Endothelial cell of umbilical vein (primary cell): ENCODE measurements at regions not wholly inside any gene's neighbourhood (a gene's known extent, or its start where the extent isn't known, plus 50 kb on each side); places are given as distances from the start of the nearest gene placed in this dataset. TPM values are rescaled to one million over a fixed set of nuclear protein-coding genes. Genes with fewer than 3 reads are reported as not detected.
"Not testable (repeated sequence)": the region's sequence is repeated elsewhere in the genome, so short reads cannot be mapped to it uniquely, and the experiment has no call there.

Experiments
- BruUV-seq: library from RNA; stranded (reverse); fragments of 400-500 nt; replicated peaks from 2 replicates; lab custom pipeline; 2021; lab: Mats Ljungman, UMichigan
- CTCF ChIA-PET: fragments of 300-600, 350-600 bp; sonication (Branson Sonifier 250); formaldehyde crosslinking; loops from one replicate; lab custom pipeline; 2021; ENCODE audit warnings: antibody characterized with exemption, inconsistent platforms; lab: Charles Lee
- POLR2A ChIA-PET: fragments of 300-600, 350-600 bp; sonication (Branson Sonifier 250); formaldehyde crosslinking; loops from one replicate; lab custom pipeline; 2021; ENCODE audit warnings: antibody characterized with exemption, inconsistent platforms; lab: Charles Lee
- DNase-seq: peaks from one replicate; pipeline ENCODE4 v3.0.0-alpha.2; 2011; ENCODE audit warnings: low read depth, low spot score
- FAIRE-seq: peaks from 2 replicates; lab custom pipeline; 2011; peaks lifted over from hg19 to GRCh38; lab: Jason Lieb, UNC
- H2AFZ ChIP-seq: 2 replicates; pipeline ENCODE4 v1.6.0; 2012; ENCODE audit warnings: low read depth, low read length, control low read depth, inconsistent platforms
- H3K27ac ChIP-seq: 2 replicates; pipeline ENCODE4 v1.5.1; 2011; ENCODE audit warnings: low read depth, mild to moderate bottlenecking, control low read depth, low read length, moderate library complexity; ENCODE audit not compliant: insufficient read depth
- H3K27me3 ChIP-seq, 2 experiments: 2 replicates each; pipeline versions ENCODE4 v1.6.0 to v1.6.1; 2011; ENCODE audit warnings: low read length in 2 of 2, mixed read lengths in 1 of 2; ENCODE audit not compliant: control insufficient read depth in 2 of 2, insufficient read depth in 2 of 2
- H3K36me3 ChIP-seq, 2 experiments: 2 replicates in 1 of 2; 3 replicates in 1 of 2; pipeline ENCODE4 v1.5.1; 2011; ENCODE audit warnings: low read length in 2 of 2, mild to moderate bottlenecking in 1 of 2, moderate library complexity in 1 of 2; ENCODE audit not compliant: control insufficient read depth in 2 of 2, insufficient read depth in 2 of 2; ENCODE audit errors: extremely low read depth in 1 of 2
- H3K4me1 ChIP-seq: 3 replicates; pipeline ENCODE4 v1.5.1; 2011; ENCODE audit warnings: mild to moderate bottlenecking, low read length; ENCODE audit not compliant: control insufficient read depth, insufficient read depth; ENCODE audit errors: extremely low read depth
- H3K4me2 ChIP-seq: 2 replicates; pipeline ENCODE4 v1.6.1; 2011; ENCODE audit warnings: low read length, control low read depth, mixed read lengths; ENCODE audit not compliant: insufficient read depth
- H3K4me3 ChIP-seq, 3 experiments: fragments of 200-600 bp in 1 of 3; sonication (generic), shearing (Covaris generic) in 1 of 3; replicated peaks in 1 of 3; 2 replicates each; pipeline ENCODE4 v1.5.1; 2011 to 2016; ENCODE audit warnings: control low read depth in 3 of 3, low read length in 3 of 3, mild to moderate bottlenecking in 2 of 3, inconsistent platforms in 1 of 3, low read depth in 1 of 3, moderate library complexity in 1 of 3; ENCODE audit not compliant: insufficient read depth in 1 of 3
- H3K79me2 ChIP-seq: 2 replicates; pipeline ENCODE4 v1.6.0; 2012; ENCODE audit warnings: low read length, inconsistent platforms; ENCODE audit not compliant: control insufficient read depth, insufficient read depth
- H3K9ac ChIP-seq: replicated peaks from 2 replicates; pipeline ENCODE3; 2011; ENCODE audit warnings: low read length, control low read depth; ENCODE audit not compliant: insufficient read depth; ENCODE audit errors: extremely low read depth
- H3K9me1 ChIP-seq: replicated peaks from 3 replicates; pipeline ENCODE4 v1.6.0; 2011; ENCODE audit warnings: mild to moderate bottlenecking, low read length; ENCODE audit not compliant: control insufficient read depth, insufficient read depth; ENCODE audit errors: extremely low read depth
- H3K9me3 ChIP-seq: replicated peaks from 2 replicates; pipeline ENCODE4 v1.5.1; 2012; ENCODE audit warnings: low read length, inconsistent platforms; ENCODE audit not compliant: control insufficient read depth, insufficient read depth
- H4K20me1 ChIP-seq: replicated peaks from 2 replicates; pipeline ENCODE3; 2011; ENCODE audit warnings: mild to moderate bottlenecking, low read length; ENCODE audit not compliant: control insufficient read depth, insufficient read depth; ENCODE audit errors: extremely low read depth
- dilution Hi-C: fragments of 300-500 bp; cut with MboI; formaldehyde crosslinking; loops from one replicate; pipeline ENCODE4 v1.15.0; 2019; ENCODE audit warnings: low sequenced_read_pairs; ENCODE audit not compliant: extremely low pct_ligation_motif_present
- intact Hi-C: fragments of 100-400 bp; cut with micrococcal nuclease; formaldehyde crosslinking; loops from one replicate; pipeline ENCODE4 v1.10.0; 2022
- small RNA-seq: library from RNA; depleted of rRNA; stranded (forward); fragments of <200 nt; gene quantifications from one replicate; pipeline ENCODE3, GENCODE V24; 2012; ENCODE audit warnings: low replicate concordance, low read depth; ENCODE audit not compliant: insufficient read depth, insufficient read length

GRCh38 chr17:43299300-43300076 is 65.7 kb upstream of the RNU2-1 start:
- H3K79me2 ChIP-seq, H3K4me2 ChIP-seq, H3K36me3 ChIP-seq, H3K9ac ChIP-seq, dilution Hi-C loops, CTCF ChIA-PET, H3K4me3 ChIP-seq, H4K20me1 ChIP-seq, H3K27me3 ChIP-seq, FAIRE-seq, H3K4me1 ChIP-seq, H3K9me3 ChIP-seq, DNase-seq, H3K27ac ChIP-seq, H3K9me1 ChIP-seq, H2AFZ ChIP-seq, POLR2A ChIA-PET, intact Hi-C loops: not testable (repeated sequence)
- TSS peak; percentile 100 for BruUV-seq

- BruUV-seq, H3K9me3 ChIP-seq, POLR2A ChIA-PET, H3K36me3 ChIP-seq, H3K27ac ChIP-seq, H3K9ac ChIP-seq, H3K4me2 ChIP-seq, intact Hi-C loops, FAIRE-seq, H3K4me1 ChIP-seq, H3K4me3 ChIP-seq, DNase-seq, H3K79me2 ChIP-seq, H4K20me1 ChIP-seq, CTCF ChIA-PET, H3K27me3 ChIP-seq, dilution Hi-C loops, H2AFZ ChIP-seq, H3K9me1 ChIP-seq: not testable (repeated sequence)
Measured at GRCh38 chr17:43289670-43290069, 55.9 kb upstream of the RNU2-1 start.

- DNase-seq, intact Hi-C loops, H3K36me3 ChIP-seq, H3K9ac ChIP-seq, H3K9me1 ChIP-seq, H3K9me3 ChIP-seq, H3K27me3 ChIP-seq, dilution Hi-C loops, H4K20me1 ChIP-seq, H3K4me1 ChIP-seq, CTCF ChIA-PET, H3K4me2 ChIP-seq, H3K4me3 ChIP-seq, H3K79me2 ChIP-seq, BruUV-seq, H3K27ac ChIP-seq, H2AFZ ChIP-seq, FAIRE-seq: not testable (repeated sequence)
- POLR2A ChIA-PET, result interaction anchor here (0.7 kb wide), 1 partner anchor 77 kb away, joined by 3 read pairs; no protein-coding TSS in a partner anchor
Measured at GRCh38 chr17:43283606-43284005, 49.8 kb upstream of the RNU2-1 start.

Small RNA genes in the stretch of these regions (small RNA-seq; reads per million reads assigned to genes)
- not detected for gene RF00004
